ENCODE measurements at regions not wholly inside any gene's neighbourhood (a gene's known extent, or its start where the extent isn't known, plus 50 kb on each side); places are given as distances from the start of the nearest gene placed in this dataset.

DNA sequence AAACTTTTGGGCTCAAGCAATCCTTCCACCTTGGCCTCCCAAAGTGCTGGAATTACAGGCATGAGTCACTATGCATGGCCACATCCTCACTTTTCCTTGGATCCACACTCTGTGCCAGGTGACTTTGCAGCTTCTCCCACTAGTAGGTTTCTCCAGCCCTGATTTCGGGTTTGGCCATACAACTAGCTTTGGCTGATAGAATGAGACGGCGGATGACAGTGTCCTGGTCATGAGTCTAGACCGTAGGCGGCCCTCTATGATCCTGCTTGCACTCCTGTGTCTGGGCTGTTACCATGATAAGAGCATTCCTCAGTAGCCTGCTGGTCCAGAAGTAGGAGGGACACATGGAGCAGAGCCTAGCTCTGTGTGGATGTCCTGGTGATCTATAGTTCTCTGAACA lies 112.5 kb upstream of the KL start:
- intact Hi-C loops (cut with DNase I), result loop anchor here (10.0 kb wide), 1 partner anchor 309 kb away; no protein-coding TSS in a partner anchor
- Histone ChIP-seq H3K9ac (ENCODE audit: low read depth in 2 of 2, low read length in 2 of 2) (no peak overlapping the region), H3K4me1 (peaks cover 3% of the 10 kb centered on the region), H3K9me3 (no peaks in the 10 kb centered on the region), H3K27me3 (no peaks in the 10 kb centered on the region), H3K36me3 (no peaks in the 10 kb centered on the region), H3K27ac (no peak overlapping the region), H3K4me3 (no peak overlapping the region)
- TF ChIP-seq, protein P1, sequence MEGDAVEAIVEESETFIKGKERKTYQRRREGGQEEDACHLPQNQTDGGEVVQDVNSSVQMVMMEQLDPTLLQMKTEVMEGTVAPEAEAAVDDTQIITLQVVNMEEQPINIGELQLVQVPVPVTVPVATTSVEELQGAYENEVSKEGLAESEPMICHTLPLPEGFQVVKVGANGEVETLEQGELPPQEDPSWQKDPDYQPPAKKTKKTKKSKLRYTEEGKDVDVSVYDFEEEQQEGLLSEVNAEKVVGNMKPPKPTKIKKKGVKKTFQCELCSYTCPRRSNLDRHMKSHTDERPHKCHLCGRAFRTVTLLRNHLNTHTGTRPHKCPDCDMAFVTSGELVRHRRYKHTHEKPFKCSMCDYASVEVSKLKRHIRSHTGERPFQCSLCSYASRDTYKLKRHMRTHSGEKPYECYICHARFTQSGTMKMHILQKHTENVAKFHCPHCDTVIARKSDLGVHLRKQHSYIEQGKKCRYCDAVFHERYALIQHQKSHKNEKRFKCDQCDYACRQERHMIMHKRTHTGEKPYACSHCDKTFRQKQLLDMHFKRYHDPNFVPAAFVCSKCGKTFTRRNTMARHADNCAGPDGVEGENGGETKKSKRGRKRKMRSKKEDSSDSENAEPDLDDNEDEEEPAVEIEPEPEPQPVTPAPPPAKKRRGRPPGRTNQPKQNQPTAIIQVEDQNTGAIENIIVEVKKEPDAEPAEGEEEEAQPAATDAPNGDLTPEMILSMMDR (IDR thresholded peaks at IDR 0.05), result no peak
- DNase-seq, result no peak

DNA sequence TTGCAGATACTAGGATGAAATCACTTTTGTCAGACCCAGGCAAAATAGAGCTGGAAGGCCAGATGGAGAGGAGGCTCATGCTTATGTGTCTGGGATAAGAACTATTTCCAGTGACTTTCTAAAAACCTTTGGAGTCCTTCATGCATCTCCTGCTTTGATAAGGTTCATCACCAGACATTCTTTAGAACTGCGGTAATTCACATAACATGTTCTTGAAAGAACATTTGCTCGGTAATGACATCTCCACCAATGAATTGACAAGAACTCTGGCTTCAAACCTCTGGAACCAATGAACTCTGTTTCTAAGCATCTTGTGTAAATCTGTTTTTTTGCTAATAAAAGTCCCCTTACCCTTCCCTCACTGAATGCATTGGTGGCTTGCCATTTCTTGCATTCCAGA lies 112.0 kb upstream of the KL start:
- no peaks in the 10 kb centered on the region for H3K27me3 ChIP-seq
- peaks cover 3% of the 10 kb centered on the region for H3K4me1 ChIP-seq
- no peak for DNase-seq
- H3K36me3 ChIP-seq, result no peaks in the 10 kb centered on the region
- TF ChIP-seq, protein P1 (IDR thresholded peaks at IDR 0.05), result no peak
- no peak overlapping the region for H3K9ac ChIP-seq (ENCODE audit: low read depth in 2 of 2, low read length in 2 of 2)
- no peaks in the 10 kb centered on the region for H3K9me3 ChIP-seq
- H3K27ac ChIP-seq, result no peak overlapping the region
- intact Hi-C loops (cut with DNase I), result loop anchor here (10.0 kb wide), 1 partner anchor 309 kb away; no protein-coding TSS in a partner anchor
- H3K4me3 ChIP-seq, result no peak overlapping the region

DNA sequence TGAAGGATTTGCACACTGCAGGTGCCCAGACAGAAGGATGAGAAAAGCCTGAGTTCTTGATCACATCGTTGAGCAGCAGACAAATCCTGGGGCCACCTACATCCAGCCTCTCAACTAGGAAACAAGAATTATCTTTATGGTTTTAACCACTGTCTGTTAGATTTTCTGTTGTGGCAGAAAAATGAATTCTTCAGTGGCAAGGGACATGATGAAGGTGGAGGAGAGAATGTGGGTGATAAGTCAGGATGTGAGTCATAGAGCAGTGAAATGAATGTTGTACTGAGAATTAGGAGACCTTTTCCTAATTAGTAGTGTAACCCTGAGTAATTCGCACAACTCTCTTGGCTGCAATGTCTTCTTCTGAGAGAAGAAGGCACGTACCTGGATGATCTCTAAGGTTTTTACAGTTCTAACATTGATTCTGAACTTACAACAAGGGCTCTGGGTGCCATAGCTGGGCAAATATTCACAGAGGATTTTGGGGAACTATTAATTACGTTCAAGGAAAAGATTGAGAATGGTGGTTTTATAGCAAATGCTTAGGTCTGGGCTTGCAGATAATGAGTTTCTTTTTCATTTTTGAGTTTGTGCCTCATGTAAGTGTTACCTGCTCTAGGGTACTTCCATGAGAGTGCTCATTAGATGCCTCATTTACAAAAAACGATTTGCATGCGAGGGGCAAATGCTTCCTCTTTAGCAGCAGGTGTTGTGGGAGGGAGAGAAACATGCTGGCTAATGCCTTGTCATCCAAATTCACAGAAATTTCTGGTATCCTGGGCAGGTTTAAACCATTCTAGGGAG lies 111.0 kb upstream of the KL start:
- Histone ChIP-seq H3K9ac (ENCODE audit: low read depth in 2 of 2, low read length in 2 of 2) (no peak overlapping the region), H3K4me3 (no peak overlapping the region), H3K27ac (no peak overlapping the region), H3K36me3 (no peaks in the 10 kb centered on the region), H3K9me3 (no peaks in the 10 kb centered on the region), H3K27me3 (no peaks in the 10 kb centered on the region), H3K4me1 (peaks cover 3% of the 10 kb centered on the region)
- TF ChIP-seq, protein P1 (IDR thresholded peaks at IDR 0.05), result no peak
- intact Hi-C loops (cut with DNase I), result loop anchor here (10.0 kb wide), 1 partner anchor 310 kb away; no protein-coding TSS in a partner anchor
- DNase-seq, result no peak

DNA sequence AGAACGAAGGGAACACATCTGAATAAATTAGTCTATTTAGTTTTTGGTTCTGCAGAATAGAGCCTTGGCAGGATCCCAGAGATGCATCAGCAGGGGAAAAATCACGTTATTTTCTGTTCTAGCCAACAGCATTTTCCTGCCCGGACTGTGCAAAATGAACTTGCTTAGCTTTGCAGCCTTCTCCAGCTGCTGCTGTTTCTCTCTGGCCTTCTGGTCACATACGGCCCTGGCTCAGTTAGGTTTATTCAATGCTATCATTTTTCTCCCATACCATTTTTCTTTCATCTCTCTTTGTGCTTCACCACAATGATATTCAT lies 110.4 kb upstream of the KL start:
- Histone ChIP-seq H3K9me3 (no peaks in the 10 kb centered on the region), H3K27ac (no peak overlapping the region), H3K36me3 (no peaks in the 10 kb centered on the region), H3K27me3 (no peaks in the 10 kb centered on the region), H3K4me1 (peaks cover 3% of the 10 kb centered on the region), H3K4me3 (no peak overlapping the region), H3K9ac (ENCODE audit: low read depth in 2 of 2, low read length in 2 of 2) (no peak overlapping the region)
- DNase-seq, result peak; percentile 25
- intact Hi-C loops (cut with DNase I), result loop anchor here (10.0 kb wide), 1 partner anchor 311 kb away; no protein-coding TSS in a partner anchor
- TF ChIP-seq, protein P1 (IDR thresholded peaks at IDR 0.05), result no peak

DNA sequence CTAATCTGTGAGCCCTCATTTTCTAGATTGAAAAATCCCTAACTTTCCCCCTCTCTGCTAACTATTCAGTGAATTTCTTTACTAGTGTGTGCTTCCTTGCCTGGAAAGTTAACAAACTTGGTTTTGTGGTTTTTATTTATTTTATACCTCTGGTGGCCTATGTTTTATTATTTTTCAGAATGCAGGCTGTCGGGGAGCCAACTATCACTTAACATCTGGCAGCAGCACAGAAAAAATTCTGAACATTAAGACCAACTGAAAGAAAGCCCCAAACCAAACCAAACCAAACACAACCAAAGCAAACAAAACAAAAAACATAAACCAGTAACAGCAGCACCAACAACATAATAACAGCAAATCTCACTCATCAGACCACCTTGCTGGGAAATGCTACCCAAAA lies 109.0 kb upstream of the KL start:
- H3K4me3 ChIP-seq, result no peak overlapping the region
- H3K4me1 ChIP-seq, result peaks cover 3% of the 10 kb centered on the region
- H3K27ac ChIP-seq, result no peak overlapping the region
- no peaks in the 10 kb centered on the region for H3K9me3 ChIP-seq
- no peak for DNase-seq
- H3K27me3 ChIP-seq, result no peaks in the 10 kb centered on the region
- H3K36me3 ChIP-seq, result no peaks in the 10 kb centered on the region
- TF ChIP-seq, protein P1 (IDR thresholded peaks at IDR 0.05), result no peak
- intact Hi-C loops (cut with DNase I), result loop anchor here (10.0 kb wide), 1 partner anchor 312 kb away; no protein-coding TSS in a partner anchor
- no peak overlapping the region for H3K9ac ChIP-seq (ENCODE audit: low read depth in 2 of 2, low read length in 2 of 2)

Data from colonic mucosa (tissue), 4 donors.